GM12878 (cell line): ENCODE measurements at regions not wholly inside any gene's neighbourhood (a gene's known extent, or its start where the extent isn't known, plus 50 kb on each side); places are given as distances from the start of the nearest gene placed in this dataset.

Experiments
- ATAC-seq: fragments of 200-7000 bp; cut with Tn5 transposase; 3 replicates; pipeline ENCODE4 v1.9.1; 2020; ENCODE audit warnings: mild to moderate bottlenecking, moderate library complexity
- BruUV-seq: library from RNA; stranded (reverse); fragments of 400-500 nt; replicated peaks from 2 replicates; lab custom pipeline; 2021; lab: Mats Ljungman, UMichigan
- CTCF ChIA-PET: fragments of 300-600 bp; sonication (Branson Sonifier 250); formaldehyde crosslinking; extraction: SDS; loops from one replicate; lab custom pipeline; 2021; ENCODE audit warnings: inconsistent platforms; lab: Yijun Ruan, JAX
- POLR2A ChIA-PET: fragments of 350-600 bp; formaldehyde crosslinking; extraction: SDS; loops from one replicate; lab custom pipeline; 2021; ENCODE audit warnings: inconsistent platforms; lab: Charles Lee
- RAD21 ChIA-PET: fragments of 300-600 bp; sonication (Branson Sonifier 250); formaldehyde crosslinking; loops from one replicate; lab custom pipeline; 2023; ENCODE audit warnings: antibody characterized with exemption; ENCODE audit not compliant: unreplicated experiment; lab: Charles Lee
- SMC1A ChIA-PET: fragments of 300-600 bp; sonication (Branson Sonifier 250); formaldehyde crosslinking; loops from one replicate; lab custom pipeline; 2023; ENCODE audit not compliant: unreplicated experiment, uncharacterized antibody; lab: Charles Lee
- DNase-seq: peaks from one replicate; pipeline ENCODE4 v3.0.0-alpha.2; 2011; ENCODE audit warnings: low read depth, low spot score
- FAIRE-seq: peaks from 3 replicates; lab custom pipeline; 2011; peaks lifted over from hg19 to GRCh38; lab: Jason Lieb, UNC
- H2AFZ ChIP-seq: 2 replicates; pipeline ENCODE4 v1.6.0; 2011; ENCODE audit warnings: low read depth, low read length, control low read depth; ENCODE audit not compliant: control insufficient read depth
- H3K27ac ChIP-seq: 2 replicates; pipeline ENCODE4 v1.5.1; 2011; ENCODE audit warnings: control low read depth; ENCODE audit not compliant: control insufficient read depth, insufficient read depth
- H3K27me3 ChIP-seq, 2 experiments: replicated peaks in 1 of 2; 2 replicates each; pipeline versions ENCODE4 v1.6.0 to v1.6.1; 2011; ENCODE audit warnings: low read length in 1 of 2; ENCODE audit not compliant: control insufficient read depth in 2 of 2, insufficient read depth in 2 of 2
- H3K36me3 ChIP-seq, 2 experiments: 2 replicates each; pipeline ENCODE4 v1.5.1; 2011; ENCODE audit warnings: low read length in 1 of 2; ENCODE audit not compliant: control insufficient read depth in 2 of 2, insufficient read depth in 2 of 2
- H3K4me1 ChIP-seq: 2 replicates; pipeline ENCODE4 v1.6.1; 2011; ENCODE audit warnings: mild to moderate bottlenecking, low read length, moderate library complexity, mixed read lengths; ENCODE audit not compliant: control insufficient read depth, insufficient read depth
- H3K4me2 ChIP-seq: 2 replicates; pipeline ENCODE4 v1.6.0; 2011; ENCODE audit warnings: control low read depth; ENCODE audit not compliant: control insufficient read depth, insufficient read depth
- H3K4me3 ChIP-seq: fragments of 200-600 bp; sonication (generic); 2 replicates; pipeline ENCODE4 v1.5.1; 2016
- H3K79me2 ChIP-seq: 2 replicates; pipeline ENCODE4 v1.6.0; 2011; ENCODE audit warnings: low read length; ENCODE audit not compliant: control insufficient read depth, insufficient read depth
- H3K9ac ChIP-seq: 2 replicates; pipeline ENCODE4 v1.8.0; 2011; ENCODE audit warnings: low read length, control low read depth, mixed read lengths; ENCODE audit not compliant: control insufficient read depth, insufficient read depth
- H3K9me3 ChIP-seq: replicated peaks from 3 replicates; pipeline ENCODE4 v1.5.1; 2011; ENCODE audit warnings: mild to moderate bottlenecking, low read length; ENCODE audit not compliant: control insufficient read depth, insufficient read depth
- H4K20me1 ChIP-seq: 2 replicates; pipeline ENCODE4 v1.6.0; 2011; ENCODE audit not compliant: control insufficient read depth, insufficient read depth
- CEBPB ChIP-seq, 2 experiments: fragments of 150-350 bp in 1 of 2; IDR thresholded peaks; 2 replicates each; pipeline ENCODE4 v1.6.1; 2012 to 2014; ENCODE audit warnings: low read depth in 2 of 2, low read length in 2 of 2, borderline replicate concordance in 1 of 2, inconsistent platforms in 1 of 2
- EED ChIP-seq: sonication (generic); IDR thresholded peaks from 2 replicates; pipeline ENCODE4 v1.6.1; 2016; ENCODE audit warnings: antibody characterized with exemption, low read depth
- GABPA ChIP-seq: IDR thresholded peaks from 2 replicates; pipeline ENCODE4 v1.6.1; 2014; ENCODE audit warnings: antibody characterized with exemption, low read depth, mild to moderate bottlenecking, inconsistent platforms
- IKZF2 ChIP-seq, 2 experiments: fragments of 450-650 bp; IDR thresholded peaks; 2 replicates each; pipeline ENCODE4 v1.6.1; 2017; ENCODE audit warnings: mild to moderate bottlenecking in 2 of 2, moderate library complexity in 2 of 2
- JUND ChIP-seq: IDR thresholded peaks from 2 replicates; pipeline ENCODE4 v1.6.1; 2012; ENCODE audit warnings: low read depth, mild to moderate bottlenecking, low read length, improper control_type of control experiment, moderate library complexity
- MYC ChIP-seq: IDR thresholded peaks from 2 replicates; pipeline ENCODE4 v1.6.1; 2011; ENCODE audit warnings: mild to moderate bottlenecking, low read length, moderate library complexity, inconsistent platforms; ENCODE audit not compliant: insufficient read depth, insufficient replicate concordance, insufficient read length, severe bottlenecking
- POU2F2 ChIP-seq: IDR thresholded peaks from 3 replicates; pipeline ENCODE4 v1.6.1; 2011; ENCODE audit warnings: low read depth, mild to moderate bottlenecking, low read length, borderline replicate concordance
- RB1 ChIP-seq: fragments of 450-650 bp; formaldehyde crosslinking; IDR thresholded peaks from 2 replicates; pipeline ENCODE4 v1.6.1; 2017; ENCODE audit warnings: mild to moderate bottlenecking, borderline replicate concordance
- ZBTB11 ChIP-seq: fragments of 450-650 bp; formaldehyde crosslinking; IDR thresholded peaks from 2 replicates; pipeline ENCODE4 v1.5.0; 2022; ENCODE audit warnings: mild to moderate bottlenecking, missing genetic modification characterization
- ZNF207 ChIP-seq: fragments of 450-650 bp; IDR thresholded peaks from 2 replicates; pipeline ENCODE4 v1.6.1; 2014; ENCODE audit warnings: antibody characterized with exemption, mild to moderate bottlenecking, borderline replicate concordance
- ZNF217 ChIP-seq: fragments of 450-650 bp; IDR thresholded peaks from 2 replicates; pipeline ENCODE4 v1.6.1; 2017; ENCODE audit warnings: antibody characterized with exemption, mild to moderate bottlenecking
- WGBS: methylation state at CpG from one replicate; pipeline ENCODE4 v1.1.6; 2016; ENCODE audit warnings: low lambda C conversion rate; ENCODE audit not compliant: insufficient replicate concordance, insufficient coverage; ENCODE audit errors: missing lambda C conversion rate; 5-methylcytosine and 5-hydroxymethylcytosine counted together
- in situ Hi-C: fragments of 300-500 bp; cut with MboI; formaldehyde crosslinking; loops from 9 replicates; pipeline ENCODE4 v1.14.3; 2018; ENCODE audit warnings: mixed read lengths
- intact Hi-C: fragments of 100-400 bp; cut with micrococcal nuclease; formaldehyde crosslinking; loops from one replicate; pipeline ENCODE4 v1.14.2; 2022; ENCODE audit not compliant: unreplicated experiment

GRCh38 chr4:187501731-187502130 lies 493.8 kb upstream of the ZFP42 start:
- no peaks in the 10 kb centered on the region for H3K4me1 ChIP-seq
- no peak overlapping the region for H3K4me3 ChIP-seq
- TF ChIP-seq EED (no peak), JUND (no peak), RB1 (no peak)
- ATAC-seq (no peak), FAIRE-seq (no peak), DNase-seq (no peak)
- ChIA-PET RAD21 (no interaction called here), POLR2A (no interaction called here), SMC1A (no interaction called here), CTCF (no interaction called here)
- no peaks in the 10 kb centered on the region for H3K79me2 ChIP-seq
- no peaks in the 10 kb centered on the region for H3K9me3 ChIP-seq
- no peak overlapping the region for H3K4me2 ChIP-seq
- H3K9ac ChIP-seq: no peak overlapping the region
- intact Hi-C loops (no loop called here), in situ Hi-C loops (no loop called here)
- H4K20me1 ChIP-seq: no peaks in the 10 kb centered on the region
- WGBS: 12% methylated on average over 8 of the region's 8 CpGs
- H3K27me3 ChIP-seq: no peaks in the 10 kb centered on the region
- BruUV-seq: no TSS peak
- no peaks in the 10 kb centered on the region for H3K36me3 ChIP-seq
- H3K27ac ChIP-seq: no peak overlapping the region
- H2AFZ ChIP-seq: no peak overlapping the region

- ChIA-PET SMC1A (no interaction called here), POLR2A (no interaction called here), CTCF (no interaction called here), RAD21 (no interaction called here)
- BruUV-seq: no TSS peak
- no peak for TF ChIP-seq ZNF217
- TF ChIP-seq CEBPB (IDR thresholded peaks at IDR 0.05; ENCODE audit: borderline replicate concordance in 1 of 2, low read depth in 2 of 2, low read length in 2 of 2): no peak
- no peak for TF ChIP-seq MYC
- no peak for TF ChIP-seq ZBTB11 (CRISPR knock-in tag)
- TF ChIP-seq ZNF207: no peak
- no peak for TF ChIP-seq IKZF2 (IDR thresholded peaks at IDR 0.05)
- TF ChIP-seq GABPA: no peak
- TF ChIP-seq POU2F2: no peak
- Histone ChIP-seq H3K79me2 (no peaks in the 10 kb centered on the region), H2AFZ (no peak overlapping the region), H3K36me3 (no peaks in the 10 kb centered on the region), H3K9ac (no peak overlapping the region), H3K27me3 (no peaks in the 10 kb centered on the region), H3K27ac (no peak overlapping the region), H4K20me1 (no peaks in the 10 kb centered on the region), H3K4me1 (no peaks in the 10 kb centered on the region), H3K4me3 (no peak overlapping the region), H3K4me2 (no peak overlapping the region), H3K9me3 (no peaks in the 10 kb centered on the region)
- ATAC-seq (no peak), FAIRE-seq (no peak), DNase-seq (no peak)
- intact Hi-C loops: no loop called here
- 69% methylated on average over 36 of the region's 55 CpGs for WGBS
- in situ Hi-C loops: no loop called here
Observed at GRCh38 chr4:187504974-187505797, 490.4 kb upstream of the ZFP42 start.
